Small intestine (tissue), 7 donors: ENCODE measurements at regions not wholly inside any gene's neighbourhood (a gene's known extent, or its start where the extent isn't known, plus 50 kb on each side); places are given as distances from the start of the nearest gene placed in this dataset.
"Not testable (repeated sequence)": the region's sequence is repeated elsewhere in the genome, so short reads cannot be mapped to it uniquely, and the experiment has no call there.

Experiments
- DNase-seq, 2 donors: peaks; one replicate each; pipeline versions ENCODE4 v3.0.0 to v3.0.0-alpha.2; 2013
- FAIRE-seq: peaks from 2 replicates; lab custom pipeline; 2012; peaks lifted over from hg19 to GRCh38; lab: Jason Lieb, UNC
- H3K27ac ChIP-seq, 3 donors: one replicate each; pipeline ENCODE4 v1.5.1; 2013; ENCODE audit warnings: low read length in 2 of 3, mild to moderate bottlenecking in 2 of 3, control low read depth in 1 of 3, inconsistent platforms in 1 of 3, low read depth in 1 of 3, moderate library complexity in 1 of 3
- H3K27me3 ChIP-seq, 3 donors: one replicate each; pipeline ENCODE4 v1.6.1; 2013; ENCODE audit warnings: low read length in 3 of 3, inconsistent platforms in 1 of 3; ENCODE audit not compliant: control insufficient read depth in 3 of 3, insufficient read depth in 3 of 3
- H3K36me3 ChIP-seq, 3 donors: one replicate each; pipeline ENCODE4 v1.6.1; 2013; ENCODE audit warnings: low read length in 3 of 3, inconsistent platforms in 1 of 3, low read depth in 1 of 3, mild to moderate bottlenecking in 1 of 3, moderate library complexity in 1 of 3; ENCODE audit not compliant: control insufficient read depth in 3 of 3, insufficient read depth in 2 of 3
- H3K4me1 ChIP-seq, 3 donors: one replicate each; pipeline ENCODE4 v1.6.1; 2013; ENCODE audit warnings: low read length in 2 of 3, inconsistent platforms in 1 of 3, low read depth in 1 of 3, mild to moderate bottlenecking in 1 of 3, moderate library complexity in 1 of 3; ENCODE audit not compliant: control insufficient read depth in 3 of 3, insufficient read depth in 2 of 3
- H3K4me3 ChIP-seq, 3 donors: one replicate each; pipeline ENCODE4 v1.5.1; 2013; ENCODE audit warnings: low read length in 3 of 3, control low read depth in 1 of 3, inconsistent platforms in 1 of 3, low read depth in 1 of 3, mild to moderate bottlenecking in 1 of 3, moderate library complexity in 1 of 3
- H3K9me3 ChIP-seq, 2 donors: one replicate each; pipeline ENCODE4 v1.6.1; 2013; ENCODE audit warnings: low read depth in 1 of 2, low read length in 1 of 2; ENCODE audit not compliant: control insufficient read depth in 2 of 2, insufficient read depth in 1 of 2
- WGBS, 3 donors: extraction: QIAGEN DNeasy Blood & Tissue Kit; methylation state at CpG; one replicate each; pipeline ENCODE4 v1.1.7; 2013; 5-methylcytosine and 5-hydroxymethylcytosine counted together
- donor health status: healthy with polysubstance abuse.
- donor health status: control.
- donor health status: control.
- donor health status: Bipolar disorder and iron deficiency.
- donor health status: healthy.

DNA sequence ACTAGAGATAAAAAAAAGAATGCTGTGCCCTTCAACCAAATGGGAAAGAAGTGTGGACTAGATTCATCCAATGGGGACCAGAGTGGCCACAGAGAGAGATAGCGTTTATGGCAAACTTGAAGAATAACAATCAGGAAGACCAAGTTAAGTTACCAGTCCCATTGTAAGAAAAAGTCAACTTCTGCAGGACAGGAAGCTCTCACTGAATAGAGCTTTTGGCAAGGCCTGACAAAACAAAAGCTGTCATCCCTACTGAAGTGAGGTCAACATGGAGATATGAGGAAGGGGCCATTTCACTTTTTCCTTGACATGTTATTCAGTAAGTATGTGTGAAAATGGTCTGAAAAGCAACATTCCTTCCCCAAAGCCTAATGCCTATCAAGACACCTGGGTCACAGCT lies 111.8 kb upstream of the KLHL13 start:
- DNase-seq, result no peak
- Histone ChIP-seq H3K4me1 (peaks cover 0 to 4% (median 0%) of the 10 kb centered on the region in 3 donors), H3K27me3 (no peaks in the 10 kb centered on the region), H3K27ac (no peak overlapping the region), H3K4me3 (no peak overlapping the region), H3K36me3 (no peaks in the 10 kb centered on the region), H3K9me3 (no peaks in the 10 kb centered on the region)
- no peak for FAIRE-seq
- WGBS, 3 donors, result 84 to 96% (median 92%) methylated on average over 1 of the region's 1 CpG

- no peak overlapping the region for H3K27ac ChIP-seq
- H3K27me3 ChIP-seq, result no peaks in the 10 kb centered on the region
- no peaks in the 10 kb centered on the region for H3K4me1 ChIP-seq
- no peaks in the 10 kb centered on the region for H3K9me3 ChIP-seq
- no peak for DNase-seq
- no peak overlapping the region for H3K4me3 ChIP-seq
- no peaks in the 10 kb centered on the region for H3K36me3 ChIP-seq
- no peak for FAIRE-seq
Observed at GRCh38 chrX:118231464-118231863, 114.4 kb upstream of the WDR44 start.

DNA sequence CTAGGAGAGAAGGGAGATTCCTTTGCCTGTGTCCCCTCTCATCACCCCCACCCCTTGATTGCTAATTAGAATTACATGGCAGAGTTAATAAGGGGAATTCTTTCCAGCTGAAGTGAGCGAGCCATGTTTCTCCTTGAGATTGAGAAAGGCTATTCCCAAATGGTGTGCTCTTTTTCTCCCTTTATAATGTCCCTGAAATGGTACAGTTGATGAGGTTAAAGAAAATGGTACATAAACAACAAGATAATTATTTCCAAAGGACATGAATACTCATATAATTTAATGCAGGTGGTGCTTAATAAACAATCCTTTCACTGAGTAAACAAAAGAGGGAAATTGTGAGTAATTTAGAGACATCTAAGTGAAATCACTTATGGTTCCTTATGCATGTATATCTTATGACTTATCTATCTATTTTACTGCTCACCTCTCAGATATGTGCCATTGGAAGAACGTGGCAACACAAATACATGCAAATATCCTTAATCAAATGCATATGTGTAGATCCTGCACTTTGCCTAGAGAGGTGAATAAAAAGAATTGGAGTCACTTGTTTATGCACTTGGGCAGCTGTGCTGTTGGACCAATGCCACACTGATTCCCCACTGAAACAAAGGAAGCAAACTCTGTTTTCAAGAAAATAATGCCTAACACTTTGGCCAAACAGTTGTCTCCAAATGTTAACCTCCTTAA lies 106.6 kb upstream of the WDR44 start:
- FAIRE-seq (no peak), DNase-seq (no peak)
- H3K4me1 ChIP-seq, result no peaks in the 10 kb centered on the region
- 35 to 50% (median 40%) methylated on average over 2 of the region's 2 CpGs for WGBS, 3 donors
- no peaks in the 10 kb centered on the region for H3K27me3 ChIP-seq
- no peaks in the 10 kb centered on the region for H3K36me3 ChIP-seq
- H3K9me3 ChIP-seq, result peaks cover 0 to 4% of the 10 kb centered on the region in 2 donors
- H3K27ac ChIP-seq, result peak overlapping the region in 1 of 3 donors; percentile 44
- no peak overlapping the region for H3K4me3 ChIP-seq

GRCh38 chrX:118239913-118240698 lies 105.8 kb upstream of the WDR44 start:
- no peaks in the 10 kb centered on the region for H3K27me3 ChIP-seq
- H3K4me1 ChIP-seq, result no peaks in the 10 kb centered on the region
- DNase-seq, result no peak
- 57 to 84% (median 67%) methylated on average over 6 of the region's 6 CpGs for WGBS, 3 donors
- no peak overlapping the region for H3K4me3 ChIP-seq
- peaks cover 0 to 4% of the 10 kb centered on the region in 2 donors for H3K9me3 ChIP-seq
- H3K36me3 ChIP-seq, result no peaks in the 10 kb centered on the region
- H3K27ac ChIP-seq, result peak overlapping the region in 1 of 3 donors; percentile 44
- FAIRE-seq, result no peak

GRCh38 chrX:118246961-118247360 lies 98.9 kb upstream of the WDR44 start:
- H3K4me1 ChIP-seq, H3K9me3 ChIP-seq, FAIRE-seq, DNase-seq, H3K4me3 ChIP-seq, H3K27me3 ChIP-seq, H3K36me3 ChIP-seq, H3K27ac ChIP-seq: not testable (repeated sequence)
- WGBS, 3 donors, result 29 to 59% (median 50%) methylated on average over 1 to 2 of the region's 2 CpGs

- H3K36me3 ChIP-seq, result no peaks in the 10 kb centered on the region
- H3K27me3 ChIP-seq, result no peaks in the 10 kb centered on the region
- no peak overlapping the region for H3K27ac ChIP-seq
- no peak overlapping the region for H3K4me3 ChIP-seq
- FAIRE-seq, result no peak
- no peaks in the 10 kb centered on the region for H3K9me3 ChIP-seq
- no peaks in the 10 kb centered on the region for H3K4me1 ChIP-seq
- no peak for DNase-seq
Observed at GRCh38 chrX:118249146-118249545, 96.8 kb upstream of the WDR44 start.

GRCh38 chrX:118250445-118250844 lies 95.5 kb upstream of the WDR44 start:
- Histone ChIP-seq H3K4me1 (no peaks in the 10 kb centered on the region), H3K9me3 (no peaks in the 10 kb centered on the region), H3K4me3 (no peak overlapping the region), H3K27ac (no peak overlapping the region), H3K27me3 (no peaks in the 10 kb centered on the region), H3K36me3 (no peaks in the 10 kb centered on the region)
- 92 to 100% (median 96%) methylated on average over 1 of the region's 1 CpG for WGBS, 3 donors
- FAIRE-seq (no peak), DNase-seq (no peak)

- WGBS, 3 donors, result 54 to 85% (median 69%) methylated on average over 3 of the region's 3 CpGs
- no peaks in the 10 kb centered on the region for H3K9me3 ChIP-seq
- H3K4me3 ChIP-seq, result no peak overlapping the region
- H3K27me3 ChIP-seq, result no peaks in the 10 kb centered on the region
- no peak overlapping the region for H3K27ac ChIP-seq
- no peaks in the 10 kb centered on the region for H3K4me1 ChIP-seq
- H3K36me3 ChIP-seq, result no peaks in the 10 kb centered on the region
- DNase-seq, result no peak
- FAIRE-seq, result no peak
Observed at GRCh38 chrX:118251271-118251670, 94.6 kb upstream of the WDR44 start.
